Memory B cell (primary cell): ENCODE measurements at regions not wholly inside any gene's neighbourhood (a gene's known extent, or its start where the extent isn't known, plus 50 kb on each side); places are given as distances from the start of the nearest gene placed in this dataset.

Experiments
- ATAC-seq: fragments of 150-1000 bp; cut with Tn5 transposase; 2 replicates; pipeline ENCODE4 v1.10.0; 2021; ENCODE audit warnings: low read depth, mild to moderate bottlenecking, moderate library complexity
- DNase-seq, 2 donors: peaks; one replicate each; pipeline ENCODE4 v3.0.0; 2022; ENCODE audit warnings: low spot score in 2 of 2
- H3K27ac Mint-ChIP-seq: one replicate; pipeline ENCODE4 v1.8.0; 2022; ENCODE audit warnings: mild to moderate bottlenecking, moderate library complexity, mixed read lengths
- H3K27me3 Mint-ChIP-seq: one replicate; pipeline ENCODE4 v1.8.0; 2022; ENCODE audit warnings: mixed read lengths
- H3K36me3 Mint-ChIP-seq: one replicate; pipeline ENCODE4 v1.8.0; 2022; ENCODE audit warnings: mild to moderate bottlenecking, mixed read lengths
- H3K4me1 Mint-ChIP-seq: one replicate; pipeline ENCODE4 v1.8.0; 2022; ENCODE audit warnings: mixed read lengths
- H3K4me3 Mint-ChIP-seq: one replicate; pipeline ENCODE4 v1.8.0; 2022; ENCODE audit warnings: mild to moderate bottlenecking, moderate library complexity, mixed read lengths
- H3K9me3 Mint-ChIP-seq: one replicate; pipeline ENCODE4 v1.8.0; 2022; ENCODE audit warnings: mixed read lengths

DNA sequence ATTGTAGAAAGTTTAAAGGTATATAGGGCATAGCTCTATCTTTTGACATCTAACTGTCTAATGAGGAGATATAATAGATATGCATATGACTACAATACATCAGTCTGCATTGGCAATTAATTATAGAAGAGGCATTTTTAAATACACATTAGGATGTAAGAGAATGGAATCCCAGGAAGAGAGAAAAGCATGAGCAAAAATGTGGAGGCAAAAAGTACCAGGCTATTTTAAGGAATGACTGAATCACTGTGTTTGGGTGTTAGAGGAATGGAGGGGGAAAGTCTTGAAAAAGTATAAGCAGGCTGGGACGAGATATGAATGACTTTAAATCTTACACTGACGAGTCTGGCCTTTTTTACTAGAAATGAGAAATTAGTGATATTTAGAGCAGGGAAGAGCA, 138.4 kb upstream of the ZNF462 start:
- Mint-ChIP-seq H3K27ac (no peak overlapping the region), H3K4me1 (no peaks in the 10 kb centered on the region), H3K4me3 (no peak overlapping the region), H3K27me3 (no peaks in the 10 kb centered on the region), H3K9me3 (peaks cover 4% of the 10 kb centered on the region), H3K36me3 (no peaks in the 10 kb centered on the region)
- ATAC-seq (no peak), DNase-seq (no peak)

- ATAC-seq: no peak
- no peak overlapping the region for H3K4me3 Mint-ChIP-seq
Observed at GRCh38 chr9:106726070-106726815, 136.7 kb upstream of the ZNF462 start.

GRCh38 chr9:106727969-106728368, 135.0 kb upstream of the ZNF462 start:
- no peaks in the 10 kb centered on the region for H3K27me3 Mint-ChIP-seq
- no peak for ATAC-seq
- no peaks in the 10 kb centered on the region for H3K4me1 Mint-ChIP-seq
- no peaks in the 10 kb centered on the region for H3K36me3 Mint-ChIP-seq
- H3K27ac Mint-ChIP-seq: no peak overlapping the region
- H3K9me3 Mint-ChIP-seq: no peaks in the 10 kb centered on the region
- no peak for DNase-seq
- H3K4me3 Mint-ChIP-seq: no peak overlapping the region

More at GRCh38 chr9:106726070-106726815, 136.7 kb upstream of the ZNF462 start:
- Mint-ChIP-seq H3K27ac (no peak overlapping the region), H3K4me1 (no peaks in the 10 kb centered on the region), H3K9me3 (peaks cover 2% of the 10 kb centered on the region), H3K36me3 (no peaks in the 10 kb centered on the region), H3K27me3 (no peaks in the 10 kb centered on the region)
- no peak for DNase-seq

GRCh38 chr9:106728860-106729259, 134.1 kb upstream of the ZNF462 start:
- Mint-ChIP-seq H3K4me3 (no peak overlapping the region), H3K36me3 (no peaks in the 10 kb centered on the region), H3K27ac (no peak overlapping the region), H3K27me3 (no peaks in the 10 kb centered on the region), H3K9me3 (no peaks in the 10 kb centered on the region), H3K4me1 (no peaks in the 10 kb centered on the region)
- ATAC-seq: no peak
- DNase-seq: no peak

GRCh38 chr9:106731910-106732309, 131.1 kb upstream of the ZNF462 start:
- Mint-ChIP-seq H3K4me1 (no peaks in the 10 kb centered on the region), H3K27me3 (no peaks in the 10 kb centered on the region), H3K27ac (no peak overlapping the region), H3K4me3 (no peak overlapping the region), H3K36me3 (no peaks in the 10 kb centered on the region), H3K9me3 (peaks cover 1% of the 10 kb centered on the region)
- ATAC-seq (no peak), DNase-seq (no peak)

GRCh38 chr9:106733828-106734380, 129.1 kb upstream of the ZNF462 start:
- ATAC-seq: no peak
- peaks cover 1% of the 10 kb centered on the region for H3K9me3 Mint-ChIP-seq
- no peak for DNase-seq
- no peaks in the 10 kb centered on the region for H3K36me3 Mint-ChIP-seq
- no peak overlapping the region for H3K4me3 Mint-ChIP-seq
- H3K4me1 Mint-ChIP-seq: no peaks in the 10 kb centered on the region
- no peaks in the 10 kb centered on the region for H3K27me3 Mint-ChIP-seq
- no peak overlapping the region for H3K27ac Mint-ChIP-seq

DNA sequence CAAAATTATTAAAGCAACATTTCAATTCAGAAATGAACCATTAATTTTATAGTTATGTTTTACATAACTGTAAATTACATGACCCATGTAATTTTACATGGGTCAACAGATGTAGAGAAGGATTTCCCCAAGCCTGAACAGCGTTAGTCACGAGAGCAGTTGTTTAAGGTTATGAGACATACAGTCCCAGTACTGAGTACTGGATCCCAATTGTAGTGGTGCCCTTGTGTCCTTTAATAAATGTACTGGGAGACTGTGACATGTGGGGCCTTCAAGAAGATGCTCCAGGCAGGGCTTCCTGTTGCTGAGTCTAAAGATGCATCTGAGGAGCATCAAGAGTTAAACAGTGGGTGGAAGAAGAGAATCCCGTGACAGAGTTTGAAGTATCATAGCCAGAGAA, 125.5 kb upstream of the ZNF462 start:
- no peak for DNase-seq
- Mint-ChIP-seq H3K4me3 (no peak overlapping the region), H3K27ac (no peak overlapping the region), H3K9me3 (peaks cover 1% of the 10 kb centered on the region), H3K36me3 (no peaks in the 10 kb centered on the region), H3K4me1 (no peaks in the 10 kb centered on the region), H3K27me3 (no peaks in the 10 kb centered on the region)
- no peak for ATAC-seq

DNA sequence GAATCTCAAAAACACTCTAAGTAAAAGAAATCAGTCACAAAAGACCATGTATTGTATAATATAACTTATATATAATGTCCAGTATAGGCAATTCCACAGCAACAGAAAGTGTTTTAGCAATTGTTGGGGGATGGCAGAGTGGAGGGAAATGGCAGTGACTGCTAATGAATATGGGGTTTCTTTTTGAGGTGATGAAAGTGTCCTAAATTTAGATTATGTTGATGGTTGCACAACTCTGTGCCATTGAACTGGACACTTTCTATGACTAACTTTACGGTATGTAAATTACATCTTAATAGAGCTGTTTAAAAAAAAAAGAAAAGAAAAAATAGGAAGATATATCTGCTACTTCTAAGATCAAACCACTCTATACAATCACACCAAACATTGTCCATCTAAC, 124.9 kb upstream of the ZNF462 start:
- H3K4me1 Mint-ChIP-seq: no peaks in the 10 kb centered on the region
- no peaks in the 10 kb centered on the region for H3K27me3 Mint-ChIP-seq
- no peak for DNase-seq
- H3K9me3 Mint-ChIP-seq: peaks cover 1% of the 10 kb centered on the region
- no peak overlapping the region for H3K27ac Mint-ChIP-seq
- ATAC-seq: no peak
- H3K4me3 Mint-ChIP-seq: no peak overlapping the region
- no peaks in the 10 kb centered on the region for H3K36me3 Mint-ChIP-seq

- DNase-seq: no peak
- H3K36me3 Mint-ChIP-seq: no peaks in the 10 kb centered on the region
Observed at GRCh38 chr9:106745457-106745856, 117.5 kb upstream of the ZNF462 start.

GRCh38 chr9:106745876-106746275, 117.1 kb upstream of the ZNF462 start:
- Mint-ChIP-seq H3K36me3 (no peaks in the 10 kb centered on the region), H3K4me3 (no peak overlapping the region), H3K9me3 (peaks cover 6% of the 10 kb centered on the region), H3K27ac (no peak overlapping the region), H3K4me1 (no peaks in the 10 kb centered on the region), H3K27me3 (peaks cover 3% of the 10 kb centered on the region)
- ATAC-seq (no peak), DNase-seq (no peak)

More at GRCh38 chr9:106745457-106745856, 117.5 kb upstream of the ZNF462 start:
- no peaks in the 10 kb centered on the region for H3K4me1 Mint-ChIP-seq
- H3K9me3 Mint-ChIP-seq: peaks cover 6% of the 10 kb centered on the region
- H3K27ac Mint-ChIP-seq: no peak overlapping the region
- H3K4me3 Mint-ChIP-seq: no peak overlapping the region
- ATAC-seq: no peak
- H3K27me3 Mint-ChIP-seq: peaks cover 3% of the 10 kb centered on the region

GRCh38 chr9:106751681-106752080, 111.3 kb upstream of the ZNF462 start:
- no peak for ATAC-seq
- H3K27me3 Mint-ChIP-seq: no peaks in the 10 kb centered on the region
- DNase-seq: no peak
- peaks cover 5% of the 10 kb centered on the region for H3K4me1 Mint-ChIP-seq
- peaks cover 1% of the 10 kb centered on the region for H3K9me3 Mint-ChIP-seq
- no peaks in the 10 kb centered on the region for H3K36me3 Mint-ChIP-seq
- H3K27ac Mint-ChIP-seq: no peak overlapping the region
- no peak overlapping the region for H3K4me3 Mint-ChIP-seq

DNA sequence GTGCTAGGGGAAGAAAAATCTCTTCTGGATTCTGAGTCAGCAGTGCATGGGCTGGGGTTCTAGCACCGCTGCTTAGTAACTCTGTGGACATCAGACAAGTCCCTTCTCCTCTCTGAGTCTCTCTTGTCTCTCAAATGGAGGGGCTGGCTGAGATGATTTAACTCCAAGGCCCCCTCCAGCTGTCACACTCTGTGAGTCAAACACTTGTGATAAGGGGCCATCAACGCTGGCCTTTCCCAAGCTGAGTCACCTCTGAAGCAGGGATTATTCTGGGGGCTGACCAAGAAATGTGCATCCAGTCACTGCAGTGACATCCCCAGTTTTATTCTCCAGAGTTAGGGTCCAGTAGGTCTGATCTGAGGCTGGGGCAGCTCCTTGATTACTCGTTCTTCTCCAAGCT, 110.4 kb upstream of the ZNF462 start:
- Mint-ChIP-seq H3K27me3 (no peaks in the 10 kb centered on the region), H3K4me3 (no peak overlapping the region), H3K27ac (no peak overlapping the region), H3K36me3 (no peaks in the 10 kb centered on the region), H3K9me3 (peaks cover 1% of the 10 kb centered on the region), H3K4me1 (peaks cover 5% of the 10 kb centered on the region)
- no peak for ATAC-seq
- DNase-seq: no peak

DNA sequence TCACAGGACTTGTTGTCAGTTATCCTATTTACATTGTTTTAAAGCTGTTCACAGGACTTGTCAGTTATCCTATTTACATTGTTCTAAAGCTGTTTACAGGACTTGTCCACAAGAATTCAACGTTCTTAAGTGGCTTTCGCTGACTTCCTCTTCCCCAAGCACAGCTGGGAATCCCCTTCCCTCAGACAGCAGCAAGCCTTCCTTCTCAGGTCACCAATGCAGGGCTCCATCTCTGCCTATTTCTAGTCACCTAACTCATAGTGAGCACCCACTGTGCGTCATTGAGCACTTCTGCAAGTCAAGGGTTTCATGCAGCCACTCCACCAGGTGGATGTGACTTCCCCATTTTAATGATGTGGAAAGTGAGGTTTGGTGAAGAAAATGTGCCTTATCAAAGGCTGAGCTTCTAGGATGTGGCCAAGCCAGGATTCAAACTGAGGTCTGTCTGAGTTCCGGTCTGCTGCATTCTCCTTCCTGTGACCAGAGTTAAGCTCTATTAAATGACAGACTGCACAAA, 109.8 kb upstream of the ZNF462 start:
- H3K27me3 Mint-ChIP-seq: no peaks in the 10 kb centered on the region
- H3K4me3 Mint-ChIP-seq: no peak overlapping the region
- peaks cover 1% of the 10 kb centered on the region for H3K9me3 Mint-ChIP-seq
- H3K4me1 Mint-ChIP-seq: peaks cover 5% of the 10 kb centered on the region
- ATAC-seq (peak; percentile 50), DNase-seq (no peak)
- no peaks in the 10 kb centered on the region for H3K36me3 Mint-ChIP-seq
- H3K27ac Mint-ChIP-seq: no peak overlapping the region

DNA sequence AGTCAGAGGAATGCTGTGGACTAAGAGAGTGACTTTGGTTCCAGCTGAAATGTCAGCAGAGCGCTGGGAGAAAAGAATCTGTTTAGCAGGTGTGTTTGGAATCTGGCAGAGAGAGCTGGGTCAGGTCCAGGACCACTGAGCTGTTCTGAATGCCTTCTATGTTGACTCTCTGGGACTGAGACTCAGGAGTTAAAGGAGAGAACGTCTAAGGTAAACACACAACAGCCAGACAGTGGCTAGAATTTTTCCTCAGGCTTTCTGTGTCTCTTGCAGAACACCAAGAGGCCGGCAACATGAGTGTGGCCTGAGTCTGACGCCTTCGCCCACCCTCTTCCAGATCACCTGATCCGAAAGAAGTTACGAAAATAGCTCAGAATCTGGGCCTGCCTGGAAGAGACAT, 107.2 kb upstream of the ZNF462 start:
- Mint-ChIP-seq H3K4me1 (peaks cover 5% of the 10 kb centered on the region), H3K27ac (no peak overlapping the region), H3K27me3 (no peaks in the 10 kb centered on the region), H3K36me3 (no peaks in the 10 kb centered on the region), H3K4me3 (no peak overlapping the region), H3K9me3 (peaks cover 1% of the 10 kb centered on the region)
- DNase-seq (no peak), ATAC-seq (no peak)

DNA sequence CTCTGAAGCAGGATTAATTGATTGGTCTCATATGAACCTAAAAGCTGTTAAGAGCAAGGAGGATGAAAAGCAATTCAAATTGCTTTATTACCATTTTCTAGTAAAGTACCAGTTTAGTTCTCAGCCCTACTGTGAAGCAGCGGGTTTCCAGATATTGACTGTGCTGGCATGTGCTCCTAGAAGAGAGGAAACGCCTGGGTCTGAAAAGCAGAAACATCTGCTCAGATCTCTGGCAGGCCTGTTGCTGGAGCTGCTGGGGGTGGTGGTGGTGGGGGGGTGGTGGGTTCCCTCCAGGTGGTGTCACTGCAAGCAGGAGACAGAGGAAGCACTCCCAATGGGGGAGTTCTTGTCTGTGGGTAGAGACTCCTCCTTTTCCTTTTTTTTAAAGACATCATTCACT, 105.5 kb upstream of the ZNF462 start:
- ATAC-seq (no peak), DNase-seq (no peak)
- Mint-ChIP-seq H3K4me3 (no peak overlapping the region), H3K36me3 (no peaks in the 10 kb centered on the region), H3K27me3 (no peaks in the 10 kb centered on the region), H3K27ac (no peak overlapping the region), H3K4me1 (peaks cover 5% of the 10 kb centered on the region), H3K9me3 (no peaks in the 10 kb centered on the region)
